H1 (cell line): ENCODE measurements at regions not wholly inside any gene's neighbourhood (a gene's known extent, or its start where the extent isn't known, plus 50 kb on each side); places are given as distances from the start of the nearest gene placed in this dataset.

Experiments
- CTCF ChIA-PET: fragments of 300-600 bp; sonication (Branson Sonifier 250); formaldehyde crosslinking; loops from one replicate; lab custom pipeline; 2021; ENCODE audit not compliant: partially characterized antibody; lab: Charles Lee
- POLR2A ChIA-PET: fragments of 300-600 bp; sonication (Branson Sonifier 250); formaldehyde crosslinking; loops from one replicate; lab custom pipeline; 2021; ENCODE audit warnings: inconsistent platforms; ENCODE audit not compliant: partially characterized antibody; lab: Charles Lee
- DNase-seq, 2 experiments: peaks; one replicate each; pipeline versions ENCODE4 v3.0.0 to v3.0.0-alpha.2; 2010 to 2022; ENCODE audit warnings: low spot score in 2 of 2, low read depth in 1 of 2, mixed read lengths in 1 of 2
- FAIRE-seq: peaks from 2 replicates; lab custom pipeline; 2011; peaks lifted over from hg19 to GRCh38; lab: Jason Lieb, UNC
- H2AFZ ChIP-seq: 2 replicates; pipeline ENCODE4 v1.8.1; 2012; ENCODE audit warnings: low read length, inconsistent platforms
- H2AK5ac ChIP-seq: 2 replicates; pipeline ENCODE4 v1.6.1; 2013; ENCODE audit warnings: low read depth, low read length
- H2BK120ac ChIP-seq: replicated peaks from 2 replicates; pipeline ENCODE3; 2013; ENCODE audit warnings: low read depth, low read length, inconsistent platforms
- H2BK12ac ChIP-seq: 2 replicates; pipeline ENCODE4 v1.6.1; 2013; ENCODE audit warnings: low read depth, low read length
- H2BK15ac ChIP-seq: 2 replicates; pipeline ENCODE4 v1.6.1; 2013; ENCODE audit warnings: low read length
- H2BK20ac ChIP-seq: 2 replicates; pipeline ENCODE4 v1.6.1; 2013; ENCODE audit warnings: low read length
- H2BK5ac ChIP-seq: 2 replicates; pipeline ENCODE4 v1.6.1; 2013; ENCODE audit warnings: low read depth, low read length
- H3K14ac ChIP-seq: 2 replicates; pipeline ENCODE4 v1.6.1; 2013; ENCODE audit warnings: inconsistent platforms; ENCODE audit not compliant: insufficient read length
- H3K18ac ChIP-seq: 2 replicates; pipeline ENCODE4 v1.6.1; 2013; ENCODE audit warnings: low read length; ENCODE audit errors: extremely low read depth
- H3K23ac ChIP-seq: 2 replicates; pipeline ENCODE4 v1.6.1; 2013; ENCODE audit warnings: inconsistent platforms; ENCODE audit not compliant: insufficient read length
- H3K23me2 ChIP-seq: 2 replicates; pipeline ENCODE4 v1.6.1; 2013; ENCODE audit warnings: low read depth, low read length
- H3K27ac ChIP-seq: 2 replicates; pipeline ENCODE4 v1.6.1; 2011; ENCODE audit warnings: low read depth, low read length, inconsistent platforms
- H3K27me3 ChIP-seq, 4 experiments: replicated peaks in 1 of 4; 1 replicate in 1 of 4; 2 replicates in 3 of 4; pipeline versions ENCODE4 v1.6.1 to v1.8.1; 2011 to 2013; ENCODE audit warnings: low read length in 3 of 4, mild to moderate bottlenecking in 3 of 4, inconsistent platforms in 2 of 4, mixed read lengths in 2 of 4, moderate library complexity in 1 of 4; ENCODE audit not compliant: control insufficient read depth in 3 of 4, insufficient read depth in 3 of 4; ENCODE audit errors: extremely low read depth in 1 of 4
- H3K36me3 ChIP-seq, 4 experiments: 2 replicates each; pipeline versions ENCODE4 v1.6.1 to v1.8.1; 2011 to 2013; ENCODE audit warnings: mild to moderate bottlenecking in 4 of 4, low read length in 3 of 4, moderate library complexity in 2 of 4, control low read depth in 1 of 4, inconsistent platforms in 1 of 4; ENCODE audit not compliant: insufficient read depth in 4 of 4, control insufficient read depth in 2 of 4
- H3K4ac ChIP-seq: replicated peaks from 2 replicates; pipeline ENCODE3; 2013; ENCODE audit warnings: low read length, low read depth, mixed read lengths, inconsistent platforms; ENCODE audit not compliant: insufficient read length
- H3K4me1 ChIP-seq, 4 experiments: replicated peaks in 1 of 4; 1 replicate in 1 of 4; 2 replicates in 3 of 4; pipeline versions ENCODE4 v1.6.1 to v1.8.1; 2011 to 2013; ENCODE audit warnings: low read length in 3 of 4, inconsistent platforms in 2 of 4, mixed read lengths in 1 of 4; ENCODE audit not compliant: insufficient read depth in 4 of 4, control insufficient read depth in 3 of 4
- H3K4me2 ChIP-seq, 2 experiments: 2 replicates each; pipeline versions ENCODE4 v1.6.1 to v1.8.1; 2011 to 2013; ENCODE audit warnings: low read depth in 2 of 2, low read length in 2 of 2, control low read depth in 1 of 2, inconsistent platforms in 1 of 2, mild to moderate bottlenecking in 1 of 2; ENCODE audit not compliant: insufficient read depth in 1 of 2
- H3K4me3 ChIP-seq, 4 experiments: fragments of 200-600, 300-600 bp in 1 of 4; sonication (generic), shearing (Covaris generic), sonication (Bioruptor Twin) in 1 of 4; 2 replicates each; pipeline versions ENCODE4 v1.5.1 to v1.8.1; 2011 to 2016; ENCODE audit warnings: low read length in 4 of 4, low read depth in 3 of 4, control low read depth in 2 of 4, inconsistent platforms in 2 of 4, mild to moderate bottlenecking in 2 of 4, mixed read lengths in 1 of 4, moderate library complexity in 1 of 4; ENCODE audit not compliant: insufficient read depth in 2 of 4; ENCODE audit errors: extremely low read depth in 1 of 4
- H3K56ac ChIP-seq: replicated peaks from 2 replicates; pipeline ENCODE3; 2013; ENCODE audit warnings: low read depth, mild to moderate bottlenecking, mixed read lengths, low read length, inconsistent platforms; ENCODE audit not compliant: insufficient read length
- H3K79me1 ChIP-seq: 2 replicates; pipeline ENCODE4 v1.6.1; 2013; ENCODE audit warnings: low read depth, low read length, control low read depth
- H3K79me2 ChIP-seq, 2 experiments: 2 replicates each; pipeline versions ENCODE4 v1.6.1 to v1.8.1; 2012 to 2013; ENCODE audit warnings: low read length in 2 of 2, mild to moderate bottlenecking in 2 of 2, inconsistent platforms in 1 of 2; ENCODE audit not compliant: insufficient read depth in 2 of 2, control insufficient read depth in 1 of 2
- H3K9ac ChIP-seq, 4 experiments: replicated peaks in 1 of 4; 1 replicate in 1 of 4; 2 replicates in 3 of 4; pipeline versions ENCODE4 v1.6.1 to v1.8.1; 2011 to 2013; ENCODE audit warnings: low read depth in 3 of 4, low read length in 3 of 4, control low read depth in 2 of 4, mild to moderate bottlenecking in 2 of 4, moderate library complexity in 2 of 4, inconsistent platforms in 1 of 4; ENCODE audit errors: extremely low read depth in 1 of 4
- H3K9me3 ChIP-seq, 2 experiments: 2 replicates each; pipeline versions ENCODE4 v1.6.1 to v1.8.1; 2012 to 2013; ENCODE audit warnings: mild to moderate bottlenecking in 2 of 2, moderate library complexity in 2 of 2, control low read depth in 1 of 2, inconsistent platforms in 1 of 2, low read depth in 1 of 2, low read length in 1 of 2, mixed read lengths in 1 of 2; ENCODE audit not compliant: insufficient read depth in 2 of 2
- H4K20me1 ChIP-seq, 2 experiments: replicated peaks in 1 of 2; 2 replicates each; pipeline versions ENCODE3 to v1.8.1; 2011 to 2013; ENCODE audit warnings: inconsistent platforms in 2 of 2, low read length in 2 of 2, mild to moderate bottlenecking in 1 of 2; ENCODE audit not compliant: insufficient read depth in 2 of 2, control insufficient read depth in 1 of 2
- H4K5ac ChIP-seq: 2 replicates; pipeline ENCODE4 v1.6.1; 2013; ENCODE audit warnings: low read length, low read depth, mixed read lengths, inconsistent platforms; ENCODE audit not compliant: insufficient read length
- H4K8ac ChIP-seq: 2 replicates; pipeline ENCODE4 v1.8.0; 2013; ENCODE audit warnings: mild to moderate bottlenecking, moderate library complexity, low read length, inconsistent platforms; ENCODE audit not compliant: insufficient read depth; ENCODE audit errors: extremely low read depth
- H4K91ac ChIP-seq: replicated peaks from 2 replicates; pipeline ENCODE3; 2013; ENCODE audit warnings: low read length, mixed read lengths, inconsistent platforms; ENCODE audit not compliant: insufficient read length
- BCL11A ChIP-seq, 2 experiments: IDR thresholded peaks; one replicate each; pipeline ENCODE4 v1.6.1; 2011; ENCODE audit warnings: low read depth in 2 of 2, low read length in 2 of 2, mild to moderate bottlenecking in 2 of 2
- BRCA1 ChIP-seq: IDR thresholded peaks from 2 replicates; pipeline ENCODE4 v1.6.1; 2012; ENCODE audit warnings: low read depth, low read length, improper control_type of control experiment
- CHD1 ChIP-seq: IDR thresholded peaks from 2 replicates; pipeline ENCODE4 v1.6.1; 2012; ENCODE audit warnings: low read depth, low read length, improper control_type of control experiment
- FOSL1 ChIP-seq: IDR thresholded peaks from 2 replicates; pipeline ENCODE4 v1.6.1; 2011; ENCODE audit warnings: mild to moderate bottlenecking, low read depth, low read length, moderate library complexity; ENCODE audit not compliant: insufficient read depth
- HDAC2 ChIP-seq, 2 experiments: fragments of 300-600 bp in 1 of 2; sonication (generic) in 1 of 2; IDR thresholded peaks; 2 replicates each; pipeline ENCODE4 v1.6.1; 2011 to 2012; ENCODE audit warnings: low read depth in 2 of 2, low read length in 2 of 2, mild to moderate bottlenecking in 2 of 2, moderate library complexity in 2 of 2, borderline replicate concordance in 1 of 2, inconsistent platforms in 1 of 2
- HDAC6 ChIP-seq: IDR thresholded peaks from one replicate; pipeline ENCODE4 v1.7.1; 2012; ENCODE audit warnings: low read depth, mild to moderate bottlenecking, inconsistent platforms, low read length, moderate library complexity
- JUND ChIP-seq: IDR thresholded peaks from 2 replicates; pipeline ENCODE4 v1.6.1; 2011; ENCODE audit warnings: mild to moderate bottlenecking, improper control_type of control experiment, low read length
- POLR2AphosphoS5 ChIP-seq: IDR thresholded peaks from 2 replicates; pipeline ENCODE4 v1.6.1; 2011; ENCODE audit warnings: low read depth, low read length
- RNF2 ChIP-seq: fragments of 200-900, 300-1000 bp; sonication (generic); IDR thresholded peaks from 2 replicates; pipeline ENCODE4 v1.7.1; 2016; ENCODE audit warnings: borderline replicate concordance, low read depth, mild to moderate bottlenecking, antibody characterized with exemption, low read length; ENCODE audit not compliant: poor library complexity, severe bottlenecking; ENCODE audit errors: missing control alignments
- TAF1 ChIP-seq: IDR thresholded peaks from 2 replicates; pipeline ENCODE4 v1.6.1; 2011; ENCODE audit warnings: mild to moderate bottlenecking, low read depth, low read length
- ZNF274 ChIP-seq: IDR thresholded peaks from 2 replicates; pipeline ENCODE4 v1.7.0; 2012; ENCODE audit warnings: low read length, borderline replicate concordance; ENCODE audit errors: extremely low read depth
- WGBS, 2 experiments: shearing (Covaris generic) in 1 of 2; methylation state at CpG; one replicate each; pipeline versions ENCODE4 v1.1.6 to v1.1.7; 2013 to 2015; ENCODE audit warnings: low lambda C conversion rate in 2 of 2, mixed read lengths in 2 of 2, inconsistent platforms in 1 of 2, low coverage in 1 of 2, missing lambda C conversion rate in 1 of 2; ENCODE audit not compliant: insufficient replicate concordance in 2 of 2, insufficient coverage in 1 of 2, insufficient read length in 1 of 2; ENCODE audit errors: extremely low coverage in 1 of 2, missing lambda C conversion rate in 1 of 2; 5-methylcytosine and 5-hydroxymethylcytosine counted together
- TF ChIP-seq, protein P1 (sequence below): IDR thresholded peaks from 2 replicates; pipeline ENCODE4 v1.6.1; 2012; ENCODE audit warnings: inconsistent platforms

DNA sequence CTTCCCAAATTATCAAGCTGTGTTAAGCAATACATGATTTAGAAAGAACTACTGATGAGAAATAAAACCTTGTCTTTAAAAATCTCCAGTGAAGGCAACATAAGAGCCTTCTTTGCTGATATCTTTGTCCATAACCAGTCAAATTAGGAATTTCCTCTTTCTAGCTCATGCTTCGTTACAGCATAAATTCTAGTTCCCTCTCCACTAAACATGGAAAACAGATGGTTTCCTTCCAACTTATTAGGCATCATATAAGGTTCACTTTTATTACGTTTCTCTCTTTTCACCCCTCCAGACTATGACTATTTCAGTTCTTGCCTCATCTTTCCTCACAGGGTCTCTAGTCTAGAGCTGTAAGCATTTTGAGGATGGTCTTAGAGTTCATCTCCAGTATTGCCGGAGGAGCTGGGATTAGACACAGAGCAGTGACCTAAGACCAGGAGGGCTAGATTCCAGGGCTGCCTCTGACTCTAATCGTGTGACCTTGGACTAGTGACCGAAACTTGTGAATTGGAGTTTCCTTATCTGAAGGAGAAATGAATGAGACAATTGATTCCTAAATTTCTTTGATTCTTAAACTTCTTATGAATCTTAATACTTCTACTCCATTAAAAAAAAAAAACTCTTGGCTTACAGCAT, 195.5 kb upstream of the APCDD1 start:
- FAIRE-seq, result no peak
- H3K27me3 ChIP-seq, result no peaks in the 10 kb centered on the region
- no peaks in the 10 kb centered on the region for H3K4me1 ChIP-seq
- no peak overlapping the region for H3K27ac ChIP-seq
- H4K5ac ChIP-seq, result no peak overlapping the region
- H3K4ac ChIP-seq, result no peak overlapping the region
- 90% methylated on average over 5 of the region's 5 CpGs; no CpG with 5 or more reads in 1 of the 2 experiments for WGBS, 2 experiments
- no peak overlapping the region for H2BK12ac ChIP-seq
- H2AK5ac ChIP-seq, result no peak overlapping the region
- H4K91ac ChIP-seq, result no peak overlapping the region
- H3K4me2 ChIP-seq, result no peak overlapping the region
- H4K20me1 ChIP-seq, result no peaks in the 10 kb centered on the region
- H2BK120ac ChIP-seq, result no peak overlapping the region
- POLR2A ChIA-PET, result no interaction called here
- no peaks in the 10 kb centered on the region for H3K36me3 ChIP-seq
- no peaks in the 10 kb centered on the region for H3K23me2 ChIP-seq
- H3K56ac ChIP-seq, result no peak overlapping the region
- H3K9ac ChIP-seq, result no peak overlapping the region
- no peak overlapping the region for H3K23ac ChIP-seq
- no peaks in the 10 kb centered on the region for H3K79me2 ChIP-seq
- no peak overlapping the region for H4K8ac ChIP-seq
- H3K4me3 ChIP-seq, result no peak overlapping the region
- H3K14ac ChIP-seq, result no peak overlapping the region
- H2BK15ac ChIP-seq, result no peak overlapping the region
- H3K18ac ChIP-seq, result no peak overlapping the region
- peaks cover 0 to 7% of the 10 kb centered on the region in 2 experiments; a peak in 2 of 4 replicates for H3K9me3 ChIP-seq
- no peaks in the 10 kb centered on the region for H3K79me1 ChIP-seq
- CTCF ChIA-PET, result interaction anchor here (0.5 kb wide), 1 partner anchor 13 kb away, joined by 6 read pairs; no protein-coding TSS in a partner anchor
- no peak for DNase-seq
- H2BK5ac ChIP-seq, result no peak overlapping the region
- no peak overlapping the region for H2AFZ ChIP-seq
- no peak overlapping the region for H2BK20ac ChIP-seq
- no peak for TF ChIP-seq BCL11A (IDR thresholded peaks at IDR 0.05; ENCODE audit: low read depth in 2 of 2, low read length in 2 of 2)
- TF ChIP-seq HDAC2 (IDR thresholded peaks at IDR 0.05; ENCODE audit: borderline replicate concordance in 1 of 2, low read depth in 2 of 2, low read length in 2 of 2), result no peak
- no peak for TF ChIP-seq JUND
- TF ChIP-seq CHD1, result no peak
- TF ChIP-seq TAF1, result no peak
- no peak for TF ChIP-seq BRCA1
- TF ChIP-seq FOSL1, result no peak
- TF ChIP-seq ZNF274, result no peak
- TF ChIP-seq, protein P1, sequence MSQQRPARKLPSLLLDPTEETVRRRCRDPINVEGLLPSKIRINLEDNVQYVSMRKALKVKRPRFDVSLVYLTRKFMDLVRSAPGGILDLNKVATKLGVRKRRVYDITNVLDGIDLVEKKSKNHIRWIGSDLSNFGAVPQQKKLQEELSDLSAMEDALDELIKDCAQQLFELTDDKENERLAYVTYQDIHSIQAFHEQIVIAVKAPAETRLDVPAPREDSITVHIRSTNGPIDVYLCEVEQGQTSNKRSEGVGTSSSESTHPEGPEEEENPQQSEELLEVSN, result no peak
- TF ChIP-seq HDAC6, result no peak
- TF ChIP-seq POLR2AphosphoS5, result no peak
- no peak for TF ChIP-seq RNF2
